GM12878 (cell line): ENCODE measurements at regions not wholly inside any gene's neighbourhood (a gene's known extent, or its start where the extent isn't known, plus 50 kb on each side); places are given as distances from the start of the nearest gene placed in this dataset.

Experiments used
- ATAC-seq: fragments of 200-7000 bp; cut with Tn5 transposase; 3 replicates; pipeline ENCODE4 v1.9.1; 2020; ENCODE audit warnings: mild to moderate bottlenecking, moderate library complexity
- BruUV-seq: library from RNA; stranded (reverse); fragments of 400-500 nt; replicated peaks from 2 replicates; lab custom pipeline; 2021; lab: Mats Ljungman, UMichigan
- CTCF ChIA-PET: fragments of 300-600 bp; sonication (Branson Sonifier 250); formaldehyde crosslinking; extraction: SDS; loops from one replicate; lab custom pipeline; 2021; ENCODE audit warnings: inconsistent platforms; lab: Yijun Ruan, JAX
- POLR2A ChIA-PET: fragments of 350-600 bp; formaldehyde crosslinking; extraction: SDS; loops from one replicate; lab custom pipeline; 2021; ENCODE audit warnings: inconsistent platforms; lab: Charles Lee
- RAD21 ChIA-PET: fragments of 300-600 bp; sonication (Branson Sonifier 250); formaldehyde crosslinking; loops from one replicate; lab custom pipeline; 2023; ENCODE audit warnings: antibody characterized with exemption; ENCODE audit not compliant: unreplicated experiment; lab: Charles Lee
- SMC1A ChIA-PET: fragments of 300-600 bp; sonication (Branson Sonifier 250); formaldehyde crosslinking; loops from one replicate; lab custom pipeline; 2023; ENCODE audit not compliant: unreplicated experiment, uncharacterized antibody; lab: Charles Lee
- DNase-seq: peaks from one replicate; pipeline ENCODE4 v3.0.0-alpha.2; 2011; ENCODE audit warnings: low read depth, low spot score
- FAIRE-seq: peaks from 3 replicates; lab custom pipeline; 2011; peaks lifted over from hg19 to GRCh38; lab: Jason Lieb, UNC
- H2AFZ ChIP-seq: 2 replicates; pipeline ENCODE4 v1.6.0; 2011; ENCODE audit warnings: low read depth, low read length, control low read depth; ENCODE audit not compliant: control insufficient read depth
- H3K27ac ChIP-seq: 2 replicates; pipeline ENCODE4 v1.5.1; 2011; ENCODE audit warnings: control low read depth; ENCODE audit not compliant: control insufficient read depth, insufficient read depth
- H3K27me3 ChIP-seq, 2 experiments: replicated peaks in 1 of 2; 2 replicates each; pipeline versions ENCODE4 v1.6.0 to v1.6.1; 2011; ENCODE audit warnings: low read length in 1 of 2; ENCODE audit not compliant: control insufficient read depth in 2 of 2, insufficient read depth in 2 of 2
- H3K36me3 ChIP-seq, 2 experiments: 2 replicates each; pipeline ENCODE4 v1.5.1; 2011; ENCODE audit warnings: low read length in 1 of 2; ENCODE audit not compliant: control insufficient read depth in 2 of 2, insufficient read depth in 2 of 2
- H3K4me1 ChIP-seq: 2 replicates; pipeline ENCODE4 v1.6.1; 2011; ENCODE audit warnings: mild to moderate bottlenecking, low read length, moderate library complexity, mixed read lengths; ENCODE audit not compliant: control insufficient read depth, insufficient read depth
- H3K4me2 ChIP-seq: 2 replicates; pipeline ENCODE4 v1.6.0; 2011; ENCODE audit warnings: control low read depth; ENCODE audit not compliant: control insufficient read depth, insufficient read depth
- H3K4me3 ChIP-seq: fragments of 200-600 bp; sonication (generic); 2 replicates; pipeline ENCODE4 v1.5.1; 2016
- H3K79me2 ChIP-seq: 2 replicates; pipeline ENCODE4 v1.6.0; 2011; ENCODE audit warnings: low read length; ENCODE audit not compliant: control insufficient read depth, insufficient read depth
- H3K9ac ChIP-seq: 2 replicates; pipeline ENCODE4 v1.8.0; 2011; ENCODE audit warnings: low read length, control low read depth, mixed read lengths; ENCODE audit not compliant: control insufficient read depth, insufficient read depth
- H3K9me3 ChIP-seq: replicated peaks from 3 replicates; pipeline ENCODE4 v1.5.1; 2011; ENCODE audit warnings: mild to moderate bottlenecking, low read length; ENCODE audit not compliant: control insufficient read depth, insufficient read depth
- H4K20me1 ChIP-seq: 2 replicates; pipeline ENCODE4 v1.6.0; 2011; ENCODE audit not compliant: control insufficient read depth, insufficient read depth
- BACH1 ChIP-seq: fragments of 450-650 bp; IDR thresholded peaks from 2 replicates; pipeline ENCODE4 v1.6.1; 2017; ENCODE audit warnings: mild to moderate bottlenecking, borderline replicate concordance
- BMI1 ChIP-seq: fragments of 450-650 bp; IDR thresholded peaks from 2 replicates; pipeline ENCODE4 v1.6.1; 2016; ENCODE audit warnings: mild to moderate bottlenecking, moderate library complexity, borderline replicate concordance
- CREM ChIP-seq: IDR thresholded peaks from 2 replicates; pipeline ENCODE4 v1.6.1; 2014; ENCODE audit warnings: antibody characterized with exemption, low read depth
- GATAD2B ChIP-seq: fragments of 450-650 bp; conservative IDR thresholded peaks from 2 replicates; pipeline ENCODE4 v1.6.1; 2017; ENCODE audit warnings: low read depth, mild to moderate bottlenecking, moderate library complexity
- JUNB ChIP-seq: IDR thresholded peaks from 2 replicates; pipeline ENCODE4 v1.6.1; 2016; ENCODE audit warnings: antibody characterized with exemption, mild to moderate bottlenecking
- KDM1A ChIP-seq: fragments of 200-600 bp; sonication (generic); IDR thresholded peaks from 2 replicates; pipeline ENCODE4 v1.6.1; 2016; ENCODE audit warnings: borderline replicate concordance
- RAD51 ChIP-seq: fragments of 450-650 bp; IDR thresholded peaks from 2 replicates; pipeline ENCODE4 v1.6.1; 2016; ENCODE audit warnings: moderate library complexity, mild to moderate bottlenecking, inconsistent platforms
- SP1 ChIP-seq: IDR thresholded peaks from one replicate; pipeline ENCODE4 v1.6.1; 2011; ENCODE audit warnings: low read depth, low read length
- SREBF2 ChIP-seq: IDR thresholded peaks from 2 replicates; pipeline ENCODE4 v1.6.1; 2012; ENCODE audit warnings: mild to moderate bottlenecking, low read length
- SUPT20H ChIP-seq: IDR thresholded peaks from 2 replicates; pipeline ENCODE4 v1.6.1; 2011; ENCODE audit warnings: low read depth, mild to moderate bottlenecking, low read length, moderate library complexity, borderline replicate concordance; ENCODE audit not compliant: control insufficient read depth
- WGBS: methylation state at CpG from one replicate; pipeline ENCODE4 v1.1.6; 2016; ENCODE audit warnings: low lambda C conversion rate; ENCODE audit not compliant: insufficient replicate concordance, insufficient coverage; ENCODE audit errors: missing lambda C conversion rate; 5-methylcytosine and 5-hydroxymethylcytosine counted together
- in situ Hi-C: fragments of 300-500 bp; cut with MboI; formaldehyde crosslinking; loops from 9 replicates; pipeline ENCODE4 v1.14.3; 2018; ENCODE audit warnings: mixed read lengths
- intact Hi-C: fragments of 100-400 bp; cut with micrococcal nuclease; formaldehyde crosslinking; loops from one replicate; pipeline ENCODE4 v1.14.2; 2022; ENCODE audit not compliant: unreplicated experiment
- TF ChIP-seq, protein P1 (sequence below): IDR thresholded peaks from 2 replicates; pipeline ENCODE4 v1.6.1; 2012; ENCODE audit warnings: low read depth, low read length, improper control_type of control experiment
- TF ChIP-seq, protein P2 (sequence below): IDR thresholded peaks from 2 replicates; pipeline ENCODE4 v1.6.1; 2012; ENCODE audit warnings: improper control_type of control experiment, low read depth, low read length; ENCODE audit not compliant: insufficient replicate concordance
- TF ChIP-seq, protein P3 (sequence below): IDR thresholded peaks from 2 replicates; pipeline ENCODE4 v1.6.1; 2012; ENCODE audit warnings: low read length, inconsistent platforms

DNA sequence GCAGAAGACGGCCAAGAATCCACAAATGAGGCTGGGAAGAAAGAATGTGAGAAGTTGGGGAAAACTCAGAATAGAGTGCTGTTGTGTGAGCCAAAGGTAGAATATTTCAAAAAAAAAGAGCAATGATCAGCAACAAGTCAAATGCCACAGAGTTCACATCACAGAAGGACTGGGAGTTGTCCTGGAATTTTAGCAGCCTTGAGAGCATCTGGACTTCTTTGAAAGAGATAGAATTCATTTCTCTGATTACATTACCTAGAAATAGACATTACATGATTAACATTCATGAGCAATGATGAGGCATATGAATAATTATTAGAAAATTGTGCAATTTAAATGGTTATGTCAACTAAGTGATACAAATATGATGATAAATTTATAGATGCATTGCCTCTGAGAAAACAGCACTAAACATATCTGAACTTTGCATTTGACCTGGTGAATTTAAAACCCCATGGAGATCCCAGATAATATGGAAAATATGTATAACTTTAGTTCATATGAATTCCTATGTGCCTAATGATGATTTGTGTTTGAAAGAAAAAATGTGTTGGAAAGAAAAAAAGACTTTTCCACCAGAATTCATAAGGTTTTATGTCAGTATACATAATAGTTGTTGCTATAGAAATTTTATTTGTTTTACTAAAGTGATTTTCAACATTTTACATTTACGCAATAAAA lies 186.2 kb downstream of the POSTN start:
- no peaks in the 10 kb centered on the region for H4K20me1 ChIP-seq
- no peak for ATAC-seq
- no peak overlapping the region for H3K4me3 ChIP-seq
- DNase-seq, result no peak
- no peaks in the 10 kb centered on the region for H3K9me3 ChIP-seq
- 2% methylated on average over 2 of the region's 2 CpGs for WGBS
- no peaks in the 10 kb centered on the region for H3K36me3 ChIP-seq
- TF ChIP-seq, protein P1, sequence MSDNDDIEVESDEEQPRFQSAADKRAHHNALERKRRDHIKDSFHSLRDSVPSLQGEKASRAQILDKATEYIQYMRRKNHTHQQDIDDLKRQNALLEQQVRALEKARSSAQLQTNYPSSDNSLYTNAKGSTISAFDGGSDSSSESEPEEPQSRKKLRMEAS, result no peak
- TF ChIP-seq BACH1 (no peak), KDM1A (no peak), GATAD2B (no peak), SREBF2 (no peak), BMI1 (no peak), RAD51 (no peak), SUPT20H (no peak), SP1 (no peak), JUNB (no peak), CREM (no peak)
- TF ChIP-seq, protein P2, sequence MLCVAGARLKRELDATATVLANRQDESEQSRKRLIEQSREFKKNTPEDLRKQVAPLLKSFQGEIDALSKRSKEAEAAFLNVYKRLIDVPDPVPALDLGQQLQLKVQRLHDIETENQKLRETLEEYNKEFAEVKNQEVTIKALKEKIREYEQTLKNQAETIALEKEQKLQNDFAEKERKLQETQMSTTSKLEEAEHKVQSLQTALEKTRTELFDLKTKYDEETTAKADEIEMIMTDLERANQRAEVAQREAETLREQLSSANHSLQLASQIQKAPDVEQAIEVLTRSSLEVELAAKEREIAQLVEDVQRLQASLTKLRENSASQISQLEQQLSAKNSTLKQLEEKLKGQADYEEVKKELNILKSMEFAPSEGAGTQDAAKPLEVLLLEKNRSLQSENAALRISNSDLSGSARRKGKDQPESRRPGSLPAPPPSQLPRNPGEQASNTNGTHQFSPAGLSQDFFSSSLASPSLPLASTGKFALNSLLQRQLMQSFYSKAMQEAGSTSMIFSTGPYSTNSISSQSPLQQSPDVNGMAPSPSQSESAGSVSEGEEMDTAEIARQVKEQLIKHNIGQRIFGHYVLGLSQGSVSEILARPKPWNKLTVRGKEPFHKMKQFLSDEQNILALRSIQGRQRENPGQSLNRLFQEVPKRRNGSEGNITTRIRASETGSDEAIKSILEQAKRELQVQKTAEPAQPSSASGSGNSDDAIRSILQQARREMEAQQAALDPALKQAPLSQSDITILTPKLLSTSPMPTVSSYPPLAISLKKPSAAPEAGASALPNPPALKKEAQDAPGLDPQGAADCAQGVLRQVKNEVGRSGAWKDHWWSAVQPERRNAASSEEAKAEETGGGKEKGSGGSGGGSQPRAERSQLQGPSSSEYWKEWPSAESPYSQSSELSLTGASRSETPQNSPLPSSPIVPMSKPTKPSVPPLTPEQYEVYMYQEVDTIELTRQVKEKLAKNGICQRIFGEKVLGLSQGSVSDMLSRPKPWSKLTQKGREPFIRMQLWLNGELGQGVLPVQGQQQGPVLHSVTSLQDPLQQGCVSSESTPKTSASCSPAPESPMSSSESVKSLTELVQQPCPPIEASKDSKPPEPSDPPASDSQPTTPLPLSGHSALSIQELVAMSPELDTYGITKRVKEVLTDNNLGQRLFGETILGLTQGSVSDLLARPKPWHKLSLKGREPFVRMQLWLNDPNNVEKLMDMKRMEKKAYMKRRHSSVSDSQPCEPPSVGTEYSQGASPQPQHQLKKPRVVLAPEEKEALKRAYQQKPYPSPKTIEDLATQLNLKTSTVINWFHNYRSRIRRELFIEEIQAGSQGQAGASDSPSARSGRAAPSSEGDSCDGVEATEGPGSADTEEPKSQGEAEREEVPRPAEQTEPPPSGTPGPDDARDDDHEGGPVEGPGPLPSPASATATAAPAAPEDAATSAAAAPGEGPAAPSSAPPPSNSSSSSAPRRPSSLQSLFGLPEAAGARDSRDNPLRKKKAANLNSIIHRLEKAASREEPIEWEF, result no peak
- TF ChIP-seq, protein P3, sequence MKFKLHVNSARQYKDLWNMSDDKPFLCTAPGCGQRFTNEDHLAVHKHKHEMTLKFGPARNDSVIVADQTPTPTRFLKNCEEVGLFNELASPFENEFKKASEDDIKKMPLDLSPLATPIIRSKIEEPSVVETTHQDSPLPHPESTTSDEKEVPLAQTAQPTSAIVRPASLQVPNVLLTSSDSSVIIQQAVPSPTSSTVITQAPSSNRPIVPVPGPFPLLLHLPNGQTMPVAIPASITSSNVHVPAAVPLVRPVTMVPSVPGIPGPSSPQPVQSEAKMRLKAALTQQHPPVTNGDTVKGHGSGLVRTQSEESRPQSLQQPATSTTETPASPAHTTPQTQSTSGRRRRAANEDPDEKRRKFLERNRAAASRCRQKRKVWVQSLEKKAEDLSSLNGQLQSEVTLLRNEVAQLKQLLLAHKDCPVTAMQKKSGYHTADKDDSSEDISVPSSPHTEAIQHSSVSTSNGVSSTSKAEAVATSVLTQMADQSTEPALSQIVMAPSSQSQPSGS, result no peak
- no peaks in the 10 kb centered on the region for H3K4me1 ChIP-seq
- ChIA-PET RAD21 (no interaction called here), POLR2A (no interaction called here), CTCF (no interaction called here), SMC1A (no interaction called here)
- no peak for FAIRE-seq
- H2AFZ ChIP-seq, result no peak overlapping the region
- in situ Hi-C loops (no loop called here), intact Hi-C loops (no loop called here)
- no TSS peak for BruUV-seq
- no peak overlapping the region for H3K27ac ChIP-seq
- H3K9ac ChIP-seq, result no peak overlapping the region
- H3K79me2 ChIP-seq, result no peaks in the 10 kb centered on the region
- H3K4me2 ChIP-seq, result no peak overlapping the region
- H3K27me3 ChIP-seq, result no peaks in the 10 kb centered on the region
